Suprapubic skin (tissue), 4 donors: ENCODE measurements at regions not wholly inside any gene's neighbourhood (a gene's known extent, or its start where the extent isn't known, plus 50 kb on each side); places are given as distances from the start of the nearest gene placed in this dataset.

Experiments
- DNase-seq, 2 donors: peaks; one replicate each; pipeline ENCODE4 v3.0.0-alpha.2; 2019; ENCODE audit warnings: low spot score in 2 of 2
- H3K27ac ChIP-seq: fragments of 200-600 bp; sonication (generic); one replicate; pipeline ENCODE4 v1.5.1; 2019
- H3K27me3 ChIP-seq: fragments of 200-600 bp; sonication (generic); one replicate; pipeline ENCODE4 v1.5.1; 2019
- H3K36me3 ChIP-seq: fragments of 200-600 bp; sonication (generic); one replicate; pipeline ENCODE4 v1.5.1; 2019
- H3K4me1 ChIP-seq: fragments of 200-600 bp; sonication (generic); one replicate; pipeline ENCODE4 v1.5.1; 2019
- H3K4me3 ChIP-seq: fragments of 200-600 bp; sonication (generic); one replicate; pipeline ENCODE4 v1.5.1; 2019; ENCODE audit warnings: mild to moderate bottlenecking
- H3K9me3 ChIP-seq: fragments of 200-600 bp; sonication (generic); one replicate; pipeline ENCODE4 v1.5.1; 2019
- CTCF ChIP-seq, 2 donors: fragments of 200-600 bp in 1 of 2; fragments of 450-650 bp in 1 of 2; sonication (generic) in 1 of 2; IDR thresholded peaks; one replicate each; pipeline ENCODE4 v1.5.1; 2016 to 2019; ENCODE audit warnings: antibody characterized with exemption in 2 of 2, mild to moderate bottlenecking in 1 of 2, moderate library complexity in 1 of 2
- EP300 ChIP-seq: sonication (generic); formaldehyde crosslinking; IDR thresholded peaks from one replicate; pipeline ENCODE4 v1.6.1; 2017; ENCODE audit warnings: antibody characterized with exemption
- POLR2A ChIP-seq, 2 donors: fragments of 450-650 bp; IDR thresholded peaks; one replicate each; pipeline ENCODE4 v1.6.1; 2017; ENCODE audit warnings: antibody characterized with exemption in 2 of 2, mild to moderate bottlenecking in 2 of 2, moderate library complexity in 2 of 2
- POLR2AphosphoS5 ChIP-seq, 3 donors: sonication (generic); formaldehyde crosslinking; IDR thresholded peaks; one replicate each; pipeline ENCODE4 v1.6.1; 2017; ENCODE audit warnings: antibody characterized with exemption in 3 of 3
- WGBS: methylation state at CpG from one replicate; pipeline ENCODE4 v1.1.5; 2018; 5-methylcytosine and 5-hydroxymethylcytosine counted together

- no peaks in the 10 kb centered on the region for H3K36me3 ChIP-seq
- no peaks in the 10 kb centered on the region for H3K9me3 ChIP-seq
- H3K27me3 ChIP-seq, result no peaks in the 10 kb centered on the region
- 91% methylated on average over 2 of the region's 2 CpGs for WGBS
- H3K4me3 ChIP-seq, result no peak overlapping the region
- DNase-seq, result no peak
- no peaks in the 10 kb centered on the region for H3K4me1 ChIP-seq
- TF ChIP-seq CTCF (IDR thresholded peaks at IDR 0.05) (no peak), POLR2A (IDR thresholded peaks at IDR 0.05) (no peak), POLR2AphosphoS5 (IDR thresholded peaks at IDR 0.05) (no peak), EP300 (no peak)
- H3K27ac ChIP-seq, result no peak overlapping the region
Measured at GRCh38 chr10:31187182-31187581, 131.8 kb upstream of the ZEB1 start.

GRCh38 chr10:31187607-31188210, 131.3 kb upstream of the ZEB1 start:
- no peaks in the 10 kb centered on the region for H3K4me1 ChIP-seq
- WGBS, result 83% methylated on average over 10 of the region's 14 CpGs
- no peak overlapping the region for H3K4me3 ChIP-seq
- H3K27ac ChIP-seq, result no peak overlapping the region
- no peaks in the 10 kb centered on the region for H3K36me3 ChIP-seq
- no peaks in the 10 kb centered on the region for H3K27me3 ChIP-seq
- TF ChIP-seq POLR2AphosphoS5 (IDR thresholded peaks at IDR 0.05) (no peak), CTCF (IDR thresholded peaks at IDR 0.05) (no peak), POLR2A (IDR thresholded peaks at IDR 0.05) (no peak), EP300 (no peak)
- no peak for DNase-seq
- no peaks in the 10 kb centered on the region for H3K9me3 ChIP-seq

GRCh38 chr10:31188792-31189406, 130.1 kb upstream of the ZEB1 start:
- TF ChIP-seq EP300 (no peak), POLR2AphosphoS5 (IDR thresholded peaks at IDR 0.05) (no peak), POLR2A (IDR thresholded peaks at IDR 0.05) (no peak), CTCF (IDR thresholded peaks at IDR 0.05) (no peak)
- Histone ChIP-seq H3K4me1 (no peaks in the 10 kb centered on the region), H3K9me3 (no peaks in the 10 kb centered on the region), H3K36me3 (no peaks in the 10 kb centered on the region), H3K27me3 (no peaks in the 10 kb centered on the region), H3K4me3 (no peak overlapping the region), H3K27ac (no peak overlapping the region)
- no peak for DNase-seq
- 69% methylated on average over 4 of the region's 4 CpGs for WGBS

GRCh38 chr10:31190488-31190887, 128.5 kb upstream of the ZEB1 start:
- H3K27me3 ChIP-seq, result no peaks in the 10 kb centered on the region
- no peak for DNase-seq
- H3K36me3 ChIP-seq, result no peaks in the 10 kb centered on the region
- TF ChIP-seq CTCF (IDR thresholded peaks at IDR 0.05) (no peak), POLR2AphosphoS5 (IDR thresholded peaks at IDR 0.05) (no peak), POLR2A (IDR thresholded peaks at IDR 0.05) (no peak), EP300 (no peak)
- 94% methylated on average over 2 of the region's 2 CpGs for WGBS
- H3K4me3 ChIP-seq, result no peak overlapping the region
- H3K4me1 ChIP-seq, result no peaks in the 10 kb centered on the region
- H3K9me3 ChIP-seq, result no peaks in the 10 kb centered on the region
- H3K27ac ChIP-seq, result no peak overlapping the region

- no peak overlapping the region for H3K4me3 ChIP-seq
- H3K27me3 ChIP-seq, result no peaks in the 10 kb centered on the region
- no peaks in the 10 kb centered on the region for H3K9me3 ChIP-seq
- H3K36me3 ChIP-seq, result no peaks in the 10 kb centered on the region
- no peaks in the 10 kb centered on the region for H3K4me1 ChIP-seq
- no peak overlapping the region for H3K27ac ChIP-seq
- no peak for TF ChIP-seq EP300
- TF ChIP-seq POLR2AphosphoS5 (IDR thresholded peaks at IDR 0.05), result no peak
- TF ChIP-seq CTCF (IDR thresholded peaks at IDR 0.05), result no peak
- no peak for TF ChIP-seq POLR2A (IDR thresholded peaks at IDR 0.05)
- WGBS, result 94% methylated on average over 6 of the region's 6 CpGs
- no peak for DNase-seq
Measured at GRCh38 chr10:31192475-31192874, 126.5 kb upstream of the ZEB1 start.
